GM12878 (cell line): ENCODE measurements at regions not wholly inside any gene's neighbourhood (a gene's known extent, or its start where the extent isn't known, plus 50 kb on each side); places are given as distances from the start of the nearest gene placed in this dataset.

ENCODE experiments used
- ATAC-seq: fragments of 200-7000 bp; cut with Tn5 transposase; 3 replicates; pipeline ENCODE4 v1.9.1; 2020; ENCODE audit warnings: mild to moderate bottlenecking, moderate library complexity
- BruUV-seq: library from RNA; stranded (reverse); fragments of 400-500 nt; replicated peaks from 2 replicates; lab custom pipeline; 2021; lab: Mats Ljungman, UMichigan
- CTCF ChIA-PET: fragments of 300-600 bp; sonication (Branson Sonifier 250); formaldehyde crosslinking; extraction: SDS; loops from one replicate; lab custom pipeline; 2021; ENCODE audit warnings: inconsistent platforms; lab: Yijun Ruan, JAX
- POLR2A ChIA-PET: fragments of 350-600 bp; formaldehyde crosslinking; extraction: SDS; loops from one replicate; lab custom pipeline; 2021; ENCODE audit warnings: inconsistent platforms; lab: Charles Lee
- RAD21 ChIA-PET: fragments of 300-600 bp; sonication (Branson Sonifier 250); formaldehyde crosslinking; loops from one replicate; lab custom pipeline; 2023; ENCODE audit warnings: antibody characterized with exemption; ENCODE audit not compliant: unreplicated experiment; lab: Charles Lee
- SMC1A ChIA-PET: fragments of 300-600 bp; sonication (Branson Sonifier 250); formaldehyde crosslinking; loops from one replicate; lab custom pipeline; 2023; ENCODE audit not compliant: unreplicated experiment, uncharacterized antibody; lab: Charles Lee
- DNase-seq: peaks from one replicate; pipeline ENCODE4 v3.0.0-alpha.2; 2011; ENCODE audit warnings: low read depth, low spot score
- FAIRE-seq: peaks from 3 replicates; lab custom pipeline; 2011; peaks lifted over from hg19 to GRCh38; lab: Jason Lieb, UNC
- H2AFZ ChIP-seq: 2 replicates; pipeline ENCODE4 v1.6.0; 2011; ENCODE audit warnings: low read depth, low read length, control low read depth; ENCODE audit not compliant: control insufficient read depth
- H3K27ac ChIP-seq: 2 replicates; pipeline ENCODE4 v1.5.1; 2011; ENCODE audit warnings: control low read depth; ENCODE audit not compliant: control insufficient read depth, insufficient read depth
- H3K27me3 ChIP-seq, 2 experiments: replicated peaks in 1 of 2; 2 replicates each; pipeline versions ENCODE4 v1.6.0 to v1.6.1; 2011; ENCODE audit warnings: low read length in 1 of 2; ENCODE audit not compliant: control insufficient read depth in 2 of 2, insufficient read depth in 2 of 2
- H3K36me3 ChIP-seq, 2 experiments: 2 replicates each; pipeline ENCODE4 v1.5.1; 2011; ENCODE audit warnings: low read length in 1 of 2; ENCODE audit not compliant: control insufficient read depth in 2 of 2, insufficient read depth in 2 of 2
- H3K4me1 ChIP-seq: 2 replicates; pipeline ENCODE4 v1.6.1; 2011; ENCODE audit warnings: mild to moderate bottlenecking, low read length, moderate library complexity, mixed read lengths; ENCODE audit not compliant: control insufficient read depth, insufficient read depth
- H3K4me2 ChIP-seq: 2 replicates; pipeline ENCODE4 v1.6.0; 2011; ENCODE audit warnings: control low read depth; ENCODE audit not compliant: control insufficient read depth, insufficient read depth
- H3K4me3 ChIP-seq: fragments of 200-600 bp; sonication (generic); 2 replicates; pipeline ENCODE4 v1.5.1; 2016
- H3K79me2 ChIP-seq: 2 replicates; pipeline ENCODE4 v1.6.0; 2011; ENCODE audit warnings: low read length; ENCODE audit not compliant: control insufficient read depth, insufficient read depth
- H3K9ac ChIP-seq: 2 replicates; pipeline ENCODE4 v1.8.0; 2011; ENCODE audit warnings: low read length, control low read depth, mixed read lengths; ENCODE audit not compliant: control insufficient read depth, insufficient read depth
- H3K9me3 ChIP-seq: replicated peaks from 3 replicates; pipeline ENCODE4 v1.5.1; 2011; ENCODE audit warnings: mild to moderate bottlenecking, low read length; ENCODE audit not compliant: control insufficient read depth, insufficient read depth
- H4K20me1 ChIP-seq: 2 replicates; pipeline ENCODE4 v1.6.0; 2011; ENCODE audit not compliant: control insufficient read depth, insufficient read depth
- GATAD2B ChIP-seq: fragments of 450-650 bp; conservative IDR thresholded peaks from 2 replicates; pipeline ENCODE4 v1.6.1; 2017; ENCODE audit warnings: low read depth, mild to moderate bottlenecking, moderate library complexity
- HDAC2 ChIP-seq: fragments of 200-600 bp; sonication (generic); IDR thresholded peaks from 2 replicates; pipeline ENCODE4 v1.6.1; 2017
- HSF1 ChIP-seq: fragments of 150-350 bp; IDR thresholded peaks from 2 replicates; pipeline ENCODE4 v1.6.1; 2014; ENCODE audit warnings: mild to moderate bottlenecking, low read depth, low read length
- KLF5 ChIP-seq: fragments of 450-650 bp; IDR thresholded peaks from 2 replicates; pipeline ENCODE4 v1.6.1; 2014; ENCODE audit warnings: mild to moderate bottlenecking; ENCODE audit not compliant: partially characterized antibody
- ZBED1 ChIP-seq: IDR thresholded peaks from 2 replicates; pipeline ENCODE4 v1.6.1; 2016; ENCODE audit warnings: borderline replicate concordance
- ZNF687 ChIP-seq: fragments of 450-650 bp; IDR thresholded peaks from 2 replicates; pipeline ENCODE4 v1.6.1; 2017; ENCODE audit warnings: mild to moderate bottlenecking, moderate library complexity
- ZSCAN29 ChIP-seq: fragments of 450-650 bp; IDR thresholded peaks from 2 replicates; pipeline ENCODE4 v1.6.1; 2017; ENCODE audit warnings: mild to moderate bottlenecking, moderate library complexity
- WGBS: methylation state at CpG from one replicate; pipeline ENCODE4 v1.1.6; 2016; ENCODE audit warnings: low lambda C conversion rate; ENCODE audit not compliant: insufficient replicate concordance, insufficient coverage; ENCODE audit errors: missing lambda C conversion rate; 5-methylcytosine and 5-hydroxymethylcytosine counted together
- in situ Hi-C: fragments of 300-500 bp; cut with MboI; formaldehyde crosslinking; loops from 9 replicates; pipeline ENCODE4 v1.14.3; 2018; ENCODE audit warnings: mixed read lengths
- intact Hi-C: fragments of 100-400 bp; cut with micrococcal nuclease; formaldehyde crosslinking; loops from one replicate; pipeline ENCODE4 v1.14.2; 2022; ENCODE audit not compliant: unreplicated experiment

GRCh38 chr2:147550995-147551731 is 293.7 kb upstream of the ACVR2A start:
- no peak for FAIRE-seq

GRCh38 chr2:147549054-147549453 is 295.8 kb upstream of the ACVR2A start:
- Histone ChIP-seq H3K4me2 (no peak overlapping the region), H3K9ac (no peak overlapping the region), H3K9me3 (no peaks in the 10 kb centered on the region), H3K4me1 (no peaks in the 10 kb centered on the region), H4K20me1 (no peaks in the 10 kb centered on the region), H3K36me3 (no peaks in the 10 kb centered on the region), H3K27me3 (no peaks in the 10 kb centered on the region), H3K27ac (no peak overlapping the region), H2AFZ (no peak overlapping the region), H3K4me3 (no peak overlapping the region), H3K79me2 (no peaks in the 10 kb centered on the region)
- intact Hi-C loops (no loop called here), in situ Hi-C loops (no loop called here)
- DNase-seq (no peak), ATAC-seq (no peak; the same call in 1 of the 3 replicates), FAIRE-seq (no peak)
- ChIA-PET POLR2A (no interaction called here), SMC1A (no interaction called here), RAD21 (no interaction called here), CTCF (interaction anchor here (0.6 to 1.0 kb wide), 2 partner anchors 362 to 860 kb away, joined by 3 read pairs; no protein-coding TSS in a partner anchor)
- no TSS peak for BruUV-seq
- TF ChIP-seq ZNF687 (no peak), GATAD2B (no peak)

More at GRCh38 chr2:147550995-147551731, 293.7 kb upstream of the ACVR2A start:
- ChIA-PET POLR2A (no interaction called here), SMC1A (interaction anchor here (0.7 to 1.5 kb wide), 2 partner anchors 129 to 188 kb away, joined by 3 read pairs; no protein-coding TSS in a partner anchor), RAD21 (no interaction called here), CTCF (interaction anchor here (0.7 kb wide), 1 partner anchor 30 kb away, joined by 3 read pairs; no protein-coding TSS in a partner anchor)
- no peak overlapping the region for H2AFZ ChIP-seq
- H3K36me3 ChIP-seq, result no peaks in the 10 kb centered on the region
- no TSS peak for BruUV-seq
- 11% methylated on average over 5 of the region's 5 CpGs for WGBS
- no peaks in the 10 kb centered on the region for H4K20me1 ChIP-seq
- no peaks in the 10 kb centered on the region; the same call in 2 of the 3 replicates for H3K9me3 ChIP-seq
- no peaks in the 10 kb centered on the region for H3K79me2 ChIP-seq
- TF ChIP-seq KLF5 (no peak), ZBED1 (no peak), HDAC2 (no peak), HSF1 (no peak), ZSCAN29 (no peak)
- DNase-seq (no peak), ATAC-seq (no peak)
- no peak overlapping the region for H3K27ac ChIP-seq
- H3K4me1 ChIP-seq, result no peaks in the 10 kb centered on the region
- no peak overlapping the region for H3K4me3 ChIP-seq
- intact Hi-C loops (no loop called here), in situ Hi-C loops (no loop called here)
- no peak overlapping the region for H3K4me2 ChIP-seq
- no peak overlapping the region for H3K9ac ChIP-seq
- no peaks in the 10 kb centered on the region for H3K27me3 ChIP-seq
